ENCODE measurements at regions not wholly inside any gene's neighbourhood (a gene's known extent, or its start where the extent isn't known, plus 50 kb on each side); places are given as distances from the start of the nearest gene placed in this dataset.

- no peak for DNase-seq (ENCODE audit: low spot score)
Measured at GRCh38 chr5:167709625-167710024, 581.8 kb upstream of the WWC1 start.

- DNase-seq (ENCODE audit: low spot score), result no peak
Measured at GRCh38 chr5:167710444-167711073, 580.9 kb upstream of the WWC1 start.

GRCh38 chr5:167712986-167713585, 578.4 kb upstream of the WWC1 start:
- no peak for DNase-seq (ENCODE audit: low spot score)

GRCh38 chr5:167713896-167714295, 577.5 kb upstream of the WWC1 start:
- DNase-seq (ENCODE audit: low spot score), result no peak

- no peak for DNase-seq (ENCODE audit: low spot score)
Measured at GRCh38 chr5:167716126-167716775, 575.2 kb upstream of the WWC1 start.

GRCh38 chr5:167720259-167720658, 571.2 kb upstream of the WWC1 start:
- DNase-seq (ENCODE audit: low spot score), result no peak

GRCh38 chr5:167720676-167721260, 570.7 kb upstream of the WWC1 start:
- DNase-seq (ENCODE audit: low spot score), result no peak

- DNase-seq (ENCODE audit: low spot score), result no peak
Measured at GRCh38 chr5:167721926-167722440, 569.5 kb upstream of the WWC1 start.

GRCh38 chr5:167723254-167723871, 568.1 kb upstream of the WWC1 start:
- peak; percentile 85 for DNase-seq (ENCODE audit: low spot score)

- DNase-seq (ENCODE audit: low spot score), result no peak
Measured at GRCh38 chr5:167725264-167725663, 566.2 kb upstream of the WWC1 start.

- DNase-seq (ENCODE audit: low spot score), result no peak
Measured at GRCh38 chr5:167725741-167726140, 565.7 kb upstream of the WWC1 start.

- DNase-seq (ENCODE audit: low spot score), result no peak
Measured at GRCh38 chr5:167726642-167727041, 564.8 kb upstream of the WWC1 start.

GRCh38 chr5:167730121-167730520, 561.3 kb upstream of the WWC1 start:
- no peak for DNase-seq (ENCODE audit: low spot score)

- no peak for DNase-seq (ENCODE audit: low spot score)
Measured at GRCh38 chr5:167730656-167731055, 560.8 kb upstream of the WWC1 start.

- no peak for DNase-seq (ENCODE audit: low spot score)
Measured at GRCh38 chr5:167731951-167732350, 559.5 kb upstream of the WWC1 start.

- no peak for DNase-seq (ENCODE audit: low spot score)
Measured at GRCh38 chr5:167732499-167732898, 558.9 kb upstream of the WWC1 start.

GRCh38 chr5:167736992-167737391, 554.5 kb upstream of the WWC1 start:
- DNase-seq (ENCODE audit: low spot score), result no peak

GRCh38 chr5:167743695-167744464, 547.6 kb upstream of the WWC1 start:
- DNase-seq (ENCODE audit: low spot score), result no peak

GRCh38 chr5:167745868-167746267, 545.6 kb upstream of the WWC1 start:
- no peak for DNase-seq (ENCODE audit: low spot score)

GRCh38 chr5:167750586-167750985, 540.9 kb upstream of the WWC1 start:
- no peak for DNase-seq (ENCODE audit: low spot score)

GRCh38 chr5:167752936-167753335, 538.5 kb upstream of the WWC1 start:
- DNase-seq (ENCODE audit: low spot score), result no peak

All from NAMALWA (cell line).